ENCODE measurements at regions not wholly inside any gene's neighbourhood (a gene's known extent, or its start where the extent isn't known, plus 50 kb on each side); places are given as distances from the start of the nearest gene placed in this dataset.
"Not testable (repeated sequence)": the region's sequence is repeated elsewhere in the genome, so short reads cannot be mapped to it uniquely, and the experiment has no call there.

- DNase-seq = no peak
These were observed 288.6 kb downstream of the NDUFA10 start for GRCh38 chr2:239736358-239737143.

GRCh38 chr2:239735829-239736357, 289.2 kb downstream of the NDUFA10 start:
- DNase-seq = no peak

- no peak for DNase-seq
These were observed 289.9 kb downstream of the NDUFA10 start for GRCh38 chr2:239735131-239735828.

- DNase-seq = no peak
These were observed 290.6 kb downstream of the NDUFA10 start for GRCh38 chr2:239734436-239735005.

GRCh38 chr2:239732666-239733010, 292.5 kb downstream of the NDUFA10 start:
- DNase-seq = no peak

GRCh38 chr2:239731998-239732665, 293.0 kb downstream of the NDUFA10 start:
- DNase-seq = no peak

- no peak for DNase-seq
These were observed 293.7 kb downstream of the NDUFA10 start for GRCh38 chr2:239731422-239731821.

GRCh38 chr2:239730897-239731296, 294.2 kb downstream of the NDUFA10 start:
- no peak for DNase-seq

GRCh38 chr2:239730567-239730882, 294.6 kb downstream of the NDUFA10 start:
- not testable (repeated sequence) for DNase-seq

- DNase-seq = no peak
These were observed 295.2 kb downstream of the NDUFA10 start for GRCh38 chr2:239729681-239730566.

GRCh38 chr2:239729151-239729550, 296.0 kb downstream of the NDUFA10 start:
- no peak for DNase-seq

- DNase-seq = no peak
These were observed 296.4 kb downstream of the NDUFA10 start for GRCh38 chr2:239728751-239729150.

- DNase-seq = no peak
These were observed 297.2 kb downstream of the NDUFA10 start for GRCh38 chr2:239727776-239728600.

GRCh38 chr2:239727182-239727775, 297.9 kb downstream of the NDUFA10 start:
- no peak for DNase-seq

GRCh38 chr2:239726631-239727181, 298.4 kb downstream of the NDUFA10 start:
- no peak for DNase-seq

GRCh38 chr2:239726091-239726591, 299.0 kb downstream of the NDUFA10 start:
- no peak for DNase-seq

GRCh38 chr2:239725551-239725890, 299.6 kb downstream of the NDUFA10 start:
- DNase-seq = no peak

- DNase-seq = no peak
These were observed 300.1 kb downstream of the NDUFA10 start for GRCh38 chr2:239724851-239725550.

GRCh38 chr2:239724194-239724849, 300.8 kb downstream of the NDUFA10 start:
- DNase-seq = no peak

Measured in activated naive CD4-positive, alpha-beta T cell (primary cell).